OCI-LY1 (cell line): ENCODE measurements at regions not wholly inside any gene's neighbourhood (a gene's known extent, or its start where the extent isn't known, plus 50 kb on each side); places are given as distances from the start of the nearest gene placed in this dataset.

Source experiments
- H2AFZ ChIP-seq: fragments of 200-600 bp; sonication (generic), shearing (Covaris generic); 2 replicates; pipeline ENCODE4 v1.6.0; 2014; ENCODE audit warnings: antibody characterized with exemption, mild to moderate bottlenecking, low read length
- H3F3A ChIP-seq: fragments of 200-600 bp; sonication (generic), shearing (Covaris generic); 2 replicates; pipeline ENCODE4 v1.6.0; 2014; ENCODE audit warnings: mild to moderate bottlenecking, antibody characterized with exemption, low read length, moderate library complexity; ENCODE audit not compliant: insufficient read depth
- H3K27ac ChIP-seq: fragments of 200-600 bp; sonication (generic); 2 replicates; pipeline ENCODE4 v1.5.1; 2014; ENCODE audit warnings: low read length, mixed run types, mild to moderate bottlenecking, low read depth; ENCODE audit not compliant: poor library complexity, severe bottlenecking
- H3K27me3 ChIP-seq: fragments of 200-600 bp; sonication (generic); 2 replicates; pipeline ENCODE4 v1.6.0; 2014; ENCODE audit warnings: antibody characterized with exemption, mild to moderate bottlenecking, low read length, moderate library complexity; ENCODE audit not compliant: insufficient read depth
- H3K36me3 ChIP-seq: fragments of 200-600 bp; sonication (generic); 2 replicates; pipeline ENCODE4 v1.6.1; 2014; ENCODE audit warnings: mild to moderate bottlenecking, antibody characterized with exemption, low read length, moderate library complexity, mixed read lengths; ENCODE audit not compliant: insufficient read depth
- H3K4me1 ChIP-seq: fragments of 200-600 bp; sonication (generic); 2 replicates; pipeline ENCODE4 v1.5.1; 2014; ENCODE audit warnings: mild to moderate bottlenecking, low read length, moderate library complexity; ENCODE audit not compliant: insufficient read depth, severe bottlenecking
- H3K4me2 ChIP-seq: fragments of 200-600 bp; sonication (generic), shearing (Covaris generic); 2 replicates; pipeline ENCODE4 v1.6.1; 2014; ENCODE audit warnings: low read length
- H3K4me3 ChIP-seq: fragments of 200-600 bp; sonication (generic); 2 replicates; pipeline ENCODE4 v1.5.1; 2014; ENCODE audit warnings: low read length, low read depth, mild to moderate bottlenecking, mixed read lengths; ENCODE audit not compliant: poor library complexity, severe bottlenecking
- H3K79me2 ChIP-seq: fragments of 200-600 bp; shearing (Covaris generic); 2 replicates; pipeline ENCODE4 v1.6.1; 2016; ENCODE audit warnings: mixed run types, low read length, mixed read lengths; ENCODE audit not compliant: insufficient read depth
- H3K9ac ChIP-seq: fragments of 200-600 bp; sonication (generic), shearing (Covaris generic); 2 replicates; pipeline ENCODE4 v1.6.1; 2014; ENCODE audit warnings: mild to moderate bottlenecking, low read length, mixed read lengths
- H3K9me2 ChIP-seq: fragments of 200-600 bp; sonication (generic), shearing (Covaris generic); 2 replicates; pipeline ENCODE4 v1.6.1; 2014; ENCODE audit warnings: low read depth, mild to moderate bottlenecking, low read length, mixed read lengths
- H3K9me3 ChIP-seq: fragments of 200-600 bp; shearing (Covaris generic); 2 replicates; pipeline ENCODE4 v1.6.1; 2014; ENCODE audit warnings: low read length, mixed read lengths
- H4K20me1 ChIP-seq: fragments of 200-600 bp; sonication (generic), shearing (Covaris generic); 2 replicates; pipeline ENCODE4 v1.6.0; 2016; ENCODE audit warnings: mild to moderate bottlenecking, low read length; ENCODE audit not compliant: insufficient read depth
- EZH2 ChIP-seq: fragments of 200-600 bp; sonication (generic), shearing (Covaris generic); IDR thresholded peaks from 2 replicates; pipeline ENCODE4 v1.8.0; 2017; ENCODE audit warnings: borderline replicate concordance, mixed run types, mild to moderate bottlenecking, antibody characterized with exemption, low read length, moderate library complexity, mixed read lengths
- TF ChIP-seq, protein P1 (sequence below): fragments of 200-600 bp; sonication (generic), shearing (Covaris generic); IDR thresholded peaks from 2 replicates; pipeline ENCODE4 v1.5.1; 2017; ENCODE audit warnings: mild to moderate bottlenecking, antibody characterized with exemption, low read length, moderate library complexity, mixed read lengths

DNA sequence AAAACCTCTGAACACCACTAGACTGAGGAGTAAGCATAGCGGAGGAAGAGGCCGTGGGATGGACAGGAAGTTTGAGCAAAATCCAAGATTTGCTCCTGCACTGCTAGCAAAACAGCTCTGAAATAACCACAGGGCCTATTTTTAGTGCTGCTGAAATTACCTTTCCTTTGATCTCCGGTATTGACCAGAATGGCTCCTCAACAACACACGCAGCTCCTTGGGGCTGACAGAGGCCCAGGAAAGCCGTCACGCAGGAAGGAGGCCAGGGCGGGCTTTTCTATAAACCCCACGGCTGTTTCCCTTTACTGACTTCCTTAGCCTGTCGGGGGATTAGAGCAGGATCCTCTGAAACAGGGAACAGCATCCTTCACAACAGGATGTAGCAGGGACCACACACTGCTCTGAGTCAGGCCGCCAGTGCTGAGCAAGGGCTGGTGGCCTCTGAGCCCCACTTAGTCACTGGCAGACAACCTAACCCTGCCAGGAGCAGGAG is 80.8 kb upstream of the LCLAT1 start:
- no peaks in the 10 kb centered on the region for H4K20me1 ChIP-seq
- H3K36me3 ChIP-seq, result no peaks in the 10 kb centered on the region
- H3K9me2 ChIP-seq, result no peaks in the 10 kb centered on the region
- H3K27me3 ChIP-seq, result 0 out of 2 replicates have a peak, but pooled peaks cover 3% of the 10 kb centered on the region
- H2AFZ ChIP-seq, result no peak overlapping the region
- no peaks in the 10 kb centered on the region for H3K79me2 ChIP-seq
- H3K4me3 ChIP-seq, result no peak overlapping the region
- H3K9ac ChIP-seq, result no peak overlapping the region
- no peak overlapping the region for H3K4me2 ChIP-seq
- TF ChIP-seq, protein P1, sequence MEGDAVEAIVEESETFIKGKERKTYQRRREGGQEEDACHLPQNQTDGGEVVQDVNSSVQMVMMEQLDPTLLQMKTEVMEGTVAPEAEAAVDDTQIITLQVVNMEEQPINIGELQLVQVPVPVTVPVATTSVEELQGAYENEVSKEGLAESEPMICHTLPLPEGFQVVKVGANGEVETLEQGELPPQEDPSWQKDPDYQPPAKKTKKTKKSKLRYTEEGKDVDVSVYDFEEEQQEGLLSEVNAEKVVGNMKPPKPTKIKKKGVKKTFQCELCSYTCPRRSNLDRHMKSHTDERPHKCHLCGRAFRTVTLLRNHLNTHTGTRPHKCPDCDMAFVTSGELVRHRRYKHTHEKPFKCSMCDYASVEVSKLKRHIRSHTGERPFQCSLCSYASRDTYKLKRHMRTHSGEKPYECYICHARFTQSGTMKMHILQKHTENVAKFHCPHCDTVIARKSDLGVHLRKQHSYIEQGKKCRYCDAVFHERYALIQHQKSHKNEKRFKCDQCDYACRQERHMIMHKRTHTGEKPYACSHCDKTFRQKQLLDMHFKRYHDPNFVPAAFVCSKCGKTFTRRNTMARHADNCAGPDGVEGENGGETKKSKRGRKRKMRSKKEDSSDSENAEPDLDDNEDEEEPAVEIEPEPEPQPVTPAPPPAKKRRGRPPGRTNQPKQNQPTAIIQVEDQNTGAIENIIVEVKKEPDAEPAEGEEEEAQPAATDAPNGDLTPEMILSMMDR, result no peak
- TF ChIP-seq EZH2, result no peak
- no peaks in the 10 kb centered on the region for H3K9me3 ChIP-seq
- no peak overlapping the region for H3K27ac ChIP-seq
- no peaks in the 10 kb centered on the region for H3K4me1 ChIP-seq
- no peaks in the 10 kb centered on the region for H3F3A ChIP-seq

GRCh38 chr2:30367232-30368070 is 79.6 kb upstream of the LCLAT1 start:
- TF ChIP-seq, protein P1, result no peak
- no peaks in the 10 kb centered on the region for H3K9me2 ChIP-seq
- H3K36me3 ChIP-seq, result no peaks in the 10 kb centered on the region
- no peak overlapping the region for H3K4me3 ChIP-seq
- no peak overlapping the region for H3K4me2 ChIP-seq
- H3K27me3 ChIP-seq, result 0 out of 2 replicates have a peak, but pooled peaks cover 3% of the 10 kb centered on the region
- no peaks in the 10 kb centered on the region for H3K79me2 ChIP-seq
- no peak overlapping the region for H3K9ac ChIP-seq
- H3F3A ChIP-seq, result no peaks in the 10 kb centered on the region
- H2AFZ ChIP-seq, result no peak overlapping the region
- no peaks in the 10 kb centered on the region for H3K9me3 ChIP-seq
- no peaks in the 10 kb centered on the region for H3K4me1 ChIP-seq
- H3K27ac ChIP-seq, result no peak overlapping the region
- H4K20me1 ChIP-seq, result no peaks in the 10 kb centered on the region

- H2AFZ ChIP-seq, result no peak overlapping the region
- no peak overlapping the region for H3K4me2 ChIP-seq
- no peak for TF ChIP-seq EZH2
Measured at GRCh38 chr2:30368258-30368657, 78.8 kb upstream of the LCLAT1 start.

More at GRCh38 chr2:30368258-30368657, 78.8 kb upstream of the LCLAT1 start:
- H3K9me3 ChIP-seq, result no peaks in the 10 kb centered on the region
- no peaks in the 10 kb centered on the region for H3K4me1 ChIP-seq
- no peaks in the 10 kb centered on the region for H3K79me2 ChIP-seq
- H3K36me3 ChIP-seq, result no peaks in the 10 kb centered on the region
- H3F3A ChIP-seq, result no peaks in the 10 kb centered on the region
- no peak overlapping the region for H3K9ac ChIP-seq
- no peaks in the 10 kb centered on the region for H3K9me2 ChIP-seq
- no peaks in the 10 kb centered on the region for H4K20me1 ChIP-seq
- 0 out of 2 replicates have a peak, but pooled peaks cover 3% of the 10 kb centered on the region for H3K27me3 ChIP-seq
- H3K27ac ChIP-seq, result no peak overlapping the region
- no peak overlapping the region for H3K4me3 ChIP-seq
